Stimulated activated naive CD8-positive, alpha-beta T cell treated with anti-CD3 and anti-CD28 coated beads, Interleukin-15, amount 100 ng/mL, for 72 hours (primary cell): ENCODE measurements at regions not wholly inside any gene's neighbourhood (a gene's known extent, or its start where the extent isn't known, plus 50 kb on each side); places are given as distances from the start of the nearest gene placed in this dataset.

Experiments used
- ATAC-seq: fragments of 150-1000 bp; cut with Tn5 transposase; 2 replicates; pipeline ENCODE4 v1.10.0; 2021; ENCODE audit warnings: mild to moderate bottlenecking, moderate library complexity
- DNase-seq, 2 donors: peaks; one replicate each; pipeline ENCODE4 v3.0.0; 2021 to 2022
- H3K27ac Mint-ChIP-seq, 2 donors: one replicate each; pipeline ENCODE4 v1.8.0; 2022; ENCODE audit warnings: mild to moderate bottlenecking in 2 of 2, mixed read lengths in 2 of 2, moderate library complexity in 2 of 2
- H3K27me3 Mint-ChIP-seq: one replicate; pipeline ENCODE4 v1.8.0; 2022; ENCODE audit warnings: mixed read lengths
- H3K4me1 Mint-ChIP-seq: one replicate; pipeline ENCODE4 v1.8.0; 2022; ENCODE audit warnings: mild to moderate bottlenecking, mixed read lengths
- H3K4me3 Mint-ChIP-seq, 2 donors: one replicate each; pipeline ENCODE4 v1.8.0; 2022; ENCODE audit warnings: mild to moderate bottlenecking in 2 of 2, mixed read lengths in 2 of 2, moderate library complexity in 1 of 2
- H3K9me3 Mint-ChIP-seq, 2 donors: one replicate each; pipeline ENCODE4 v1.8.0; 2022; ENCODE audit warnings: mixed read lengths in 2 of 2

GRCh38 chr3:76078101-76078500 is 292.8 kb upstream of the ZNF717 start:
- Mint-ChIP-seq H3K27me3 (no peaks in the 10 kb centered on the region), H3K27ac (no peak overlapping the region), H3K9me3 (no peaks in the 10 kb centered on the region), H3K4me3 (no peak overlapping the region), H3K4me1 (no peaks in the 10 kb centered on the region)
- no peak for ATAC-seq
- DNase-seq: no peak

GRCh38 chr3:76083992-76084391 is 298.6 kb upstream of the ZNF717 start:
- no peak for ATAC-seq
- no peak for DNase-seq
- Mint-ChIP-seq H3K4me3 (no peak overlapping the region), H3K27ac (no peak overlapping the region), H3K27me3 (no peaks in the 10 kb centered on the region), H3K9me3 (peaks cover 7 to 14% of the 10 kb centered on the region in 2 donors), H3K4me1 (no peaks in the 10 kb centered on the region)

GRCh38 chr3:76096036-76096435 is 310.7 kb upstream of the ZNF717 start:
- Mint-ChIP-seq H3K27ac (no peak overlapping the region), H3K4me1 (no peaks in the 10 kb centered on the region), H3K4me3 (no peak overlapping the region), H3K9me3 (peaks cover 0 to 4% of the 10 kb centered on the region in 2 donors), H3K27me3 (no peaks in the 10 kb centered on the region)
- DNase-seq: no peak
- no peak for ATAC-seq

- DNase-seq (no peak), ATAC-seq (no peak)
- no peak overlapping the region for H3K4me3 Mint-ChIP-seq
- H3K9me3 Mint-ChIP-seq: peaks cover 2 to 4% of the 10 kb centered on the region in 2 donors
- no peak overlapping the region for H3K27ac Mint-ChIP-seq
- no peaks in the 10 kb centered on the region for H3K27me3 Mint-ChIP-seq
- no peaks in the 10 kb centered on the region for H3K4me1 Mint-ChIP-seq
Observed at GRCh38 chr3:76096836-76097588, 311.7 kb upstream of the ZNF717 start.

- no peak for DNase-seq
- H3K27me3 Mint-ChIP-seq: no peaks in the 10 kb centered on the region
- peaks cover 4 to 7% of the 10 kb centered on the region in 2 donors for H3K9me3 Mint-ChIP-seq
- H3K4me3 Mint-ChIP-seq: no peak overlapping the region
- no peak for ATAC-seq
- no peak overlapping the region for H3K27ac Mint-ChIP-seq
- no peaks in the 10 kb centered on the region for H3K4me1 Mint-ChIP-seq
Observed at GRCh38 chr3:76097589-76097969, 312.2 kb upstream of the ZNF717 start.

- DNase-seq: no peak
- H3K27me3 Mint-ChIP-seq: no peaks in the 10 kb centered on the region
- H3K9me3 Mint-ChIP-seq: peaks cover 4 to 15% of the 10 kb centered on the region in 2 donors
- H3K27ac Mint-ChIP-seq: no peak overlapping the region
- ATAC-seq: no peak
- no peak overlapping the region for H3K4me3 Mint-ChIP-seq
- H3K4me1 Mint-ChIP-seq: no peaks in the 10 kb centered on the region
Observed at GRCh38 chr3:76099956-76100355, 314.6 kb upstream of the ZNF717 start.

- H3K4me1 Mint-ChIP-seq: no peaks in the 10 kb centered on the region
- peaks cover 3 to 4% of the 10 kb centered on the region in 2 donors for H3K9me3 Mint-ChIP-seq
- ATAC-seq (no peak), DNase-seq (no peak)
- no peak overlapping the region for H3K27ac Mint-ChIP-seq
- no peaks in the 10 kb centered on the region for H3K27me3 Mint-ChIP-seq
- no peak overlapping the region for H3K4me3 Mint-ChIP-seq
Observed at GRCh38 chr3:76107935-76108570, 322.7 kb upstream of the ZNF717 start.

- DNase-seq (no peak), ATAC-seq (no peak)
- no peak overlapping the region for H3K4me3 Mint-ChIP-seq
- no peaks in the 10 kb centered on the region for H3K4me1 Mint-ChIP-seq
- no peak overlapping the region for H3K27ac Mint-ChIP-seq
- peaks cover 0 to 4% of the 10 kb centered on the region in 2 donors for H3K9me3 Mint-ChIP-seq
- no peaks in the 10 kb centered on the region for H3K27me3 Mint-ChIP-seq
Observed at GRCh38 chr3:76111808-76112207, 326.5 kb upstream of the ZNF717 start.

GRCh38 chr3:76122007-76122406 is 336.7 kb upstream of the ZNF717 start:
- no peak overlapping the region for H3K27ac Mint-ChIP-seq
- no peak overlapping the region for H3K4me3 Mint-ChIP-seq
- H3K27me3 Mint-ChIP-seq: no peaks in the 10 kb centered on the region
- peaks cover 6 to 9% of the 10 kb centered on the region in 2 donors for H3K9me3 Mint-ChIP-seq
- DNase-seq (no peak), ATAC-seq (no peak)
- no peaks in the 10 kb centered on the region for H3K4me1 Mint-ChIP-seq

GRCh38 chr3:76129441-76129840 is 344.1 kb upstream of the ZNF717 start:
- H3K27ac Mint-ChIP-seq: no peak overlapping the region
- H3K27me3 Mint-ChIP-seq: no peaks in the 10 kb centered on the region
- ATAC-seq (no peak), DNase-seq (no peak)
- no peak overlapping the region for H3K4me3 Mint-ChIP-seq
- no peaks in the 10 kb centered on the region for H3K9me3 Mint-ChIP-seq
- no peaks in the 10 kb centered on the region for H3K4me1 Mint-ChIP-seq

- no peak for DNase-seq
- no peak for ATAC-seq
- Mint-ChIP-seq H3K4me3 (no peak overlapping the region), H3K9me3 (no peaks in the 10 kb centered on the region), H3K27ac (no peak overlapping the region), H3K4me1 (no peaks in the 10 kb centered on the region), H3K27me3 (no peaks in the 10 kb centered on the region)
Observed at GRCh38 chr3:76131396-76132153, 346.2 kb upstream of the ZNF717 start.

GRCh38 chr3:76132154-76132470 is 346.8 kb upstream of the ZNF717 start:
- H3K27ac Mint-ChIP-seq: no peak overlapping the region
- no peaks in the 10 kb centered on the region for H3K9me3 Mint-ChIP-seq
- no peak for ATAC-seq

GRCh38 chr3:76134166-76134565 is 348.8 kb upstream of the ZNF717 start:
- Mint-ChIP-seq H3K27ac (no peak overlapping the region), H3K27me3 (no peaks in the 10 kb centered on the region)
- no peak for DNase-seq

More at GRCh38 chr3:76132154-76132470, 346.8 kb upstream of the ZNF717 start:
- Mint-ChIP-seq H3K27me3 (no peaks in the 10 kb centered on the region), H3K4me3 (no peak overlapping the region), H3K4me1 (no peaks in the 10 kb centered on the region)
- DNase-seq: no peak

GRCh38 chr3:76138921-76139320 is 353.6 kb upstream of the ZNF717 start:
- H3K4me1 Mint-ChIP-seq: no peaks in the 10 kb centered on the region
- H3K27ac Mint-ChIP-seq: no peak overlapping the region
- H3K4me3 Mint-ChIP-seq: no peak overlapping the region
- H3K27me3 Mint-ChIP-seq: no peaks in the 10 kb centered on the region
- DNase-seq (no peak), ATAC-seq (no peak)
- H3K9me3 Mint-ChIP-seq: no peaks in the 10 kb centered on the region

More at GRCh38 chr3:76134166-76134565, 348.8 kb upstream of the ZNF717 start:
- Mint-ChIP-seq H3K4me1 (no peaks in the 10 kb centered on the region), H3K9me3 (no peaks in the 10 kb centered on the region), H3K4me3 (no peak overlapping the region)
- no peak for ATAC-seq

- no peaks in the 10 kb centered on the region for H3K4me1 Mint-ChIP-seq
- H3K4me3 Mint-ChIP-seq: no peak overlapping the region
- no peaks in the 10 kb centered on the region for H3K27me3 Mint-ChIP-seq
- H3K9me3 Mint-ChIP-seq: peaks cover 7 to 13% of the 10 kb centered on the region in 2 donors
- H3K27ac Mint-ChIP-seq: no peak overlapping the region
- DNase-seq (no peak), ATAC-seq (no peak)
Observed at GRCh38 chr3:76147846-76148245, 362.5 kb upstream of the ZNF717 start.

GRCh38 chr3:76152028-76152427 is 366.7 kb upstream of the ZNF717 start:
- Mint-ChIP-seq H3K27me3 (no peaks in the 10 kb centered on the region), H3K9me3 (peaks cover 0 to 4% of the 10 kb centered on the region in 2 donors), H3K4me1 (no peaks in the 10 kb centered on the region), H3K27ac (no peak overlapping the region), H3K4me3 (no peak overlapping the region)
- no peak for DNase-seq
- no peak for ATAC-seq
